ENCODE measurements at regions not wholly inside any gene's neighbourhood (a gene's known extent, or its start where the extent isn't known, plus 50 kb on each side); places are given as distances from the start of the nearest gene placed in this dataset.

GRCh38 chr13:73961181-73961580 lies 173.0 kb downstream of the KLF12 start:
- TF ChIP-seq, protein P1, sequence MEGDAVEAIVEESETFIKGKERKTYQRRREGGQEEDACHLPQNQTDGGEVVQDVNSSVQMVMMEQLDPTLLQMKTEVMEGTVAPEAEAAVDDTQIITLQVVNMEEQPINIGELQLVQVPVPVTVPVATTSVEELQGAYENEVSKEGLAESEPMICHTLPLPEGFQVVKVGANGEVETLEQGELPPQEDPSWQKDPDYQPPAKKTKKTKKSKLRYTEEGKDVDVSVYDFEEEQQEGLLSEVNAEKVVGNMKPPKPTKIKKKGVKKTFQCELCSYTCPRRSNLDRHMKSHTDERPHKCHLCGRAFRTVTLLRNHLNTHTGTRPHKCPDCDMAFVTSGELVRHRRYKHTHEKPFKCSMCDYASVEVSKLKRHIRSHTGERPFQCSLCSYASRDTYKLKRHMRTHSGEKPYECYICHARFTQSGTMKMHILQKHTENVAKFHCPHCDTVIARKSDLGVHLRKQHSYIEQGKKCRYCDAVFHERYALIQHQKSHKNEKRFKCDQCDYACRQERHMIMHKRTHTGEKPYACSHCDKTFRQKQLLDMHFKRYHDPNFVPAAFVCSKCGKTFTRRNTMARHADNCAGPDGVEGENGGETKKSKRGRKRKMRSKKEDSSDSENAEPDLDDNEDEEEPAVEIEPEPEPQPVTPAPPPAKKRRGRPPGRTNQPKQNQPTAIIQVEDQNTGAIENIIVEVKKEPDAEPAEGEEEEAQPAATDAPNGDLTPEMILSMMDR (IDR thresholded peaks at IDR 0.05): no peak
- TF ChIP-seq POLR2A (IDR thresholded peaks at IDR 0.05): no peak

All from body of pancreas (tissue), 4 donors.